Adrenal gland (tissue), 9 donors: ENCODE measurements at regions not wholly inside any gene's neighbourhood (a gene's known extent, or its start where the extent isn't known, plus 50 kb on each side); places are given as distances from the start of the nearest gene placed in this dataset.

ENCODE experiments used
- DNase-seq, 7 donors: peaks; one replicate each; pipeline ENCODE4 v3.0.0-alpha.2; 2019 to 2020
- H3K27ac ChIP-seq, 5 donors: fragments of 200-600 bp; sonication (generic) in 4 of 5; 1 replicate in 3 of 5; 2 replicates in 2 of 5; pipeline versions ENCODE4 v1.5.1 to v1.8.0; 2016 to 2020; ENCODE audit warnings: mild to moderate bottlenecking in 1 of 5
- H3K27me3 ChIP-seq: fragments of 200-600 bp; 2 replicates; pipeline ENCODE4 v1.8.0; 2021
- H3K36me3 ChIP-seq, 2 donors: fragments of 200-600 bp; replicated peaks in 1 of 2; 1 replicate in 1 of 2; 2 replicates in 1 of 2; pipeline versions ENCODE4 v1.5.1 to v1.8.0; 2018 to 2022
- H3K4me1 ChIP-seq, 2 donors: fragments of 200-600 bp; replicated peaks in 1 of 2; 1 replicate in 1 of 2; 2 replicates in 1 of 2; pipeline versions ENCODE4 v1.5.1 to v1.8.0; 2018 to 2021
- H3K4me3 ChIP-seq, 4 donors: fragments of 200-600 bp; sonication (generic) in 3 of 4; one replicate each; pipeline ENCODE4 v1.5.1; 2016 to 2018
- H3K9me3 ChIP-seq, 3 donors: fragments of 200-600 bp; sonication (generic) in 1 of 3; replicated peaks in 1 of 3; 1 replicate in 2 of 3; 2 replicates in 1 of 3; pipeline versions ENCODE4 v1.5.1 to v1.8.0; 2016 to 2021
- CTCF ChIP-seq, 6 experiments: fragments of 450-650 bp in 4 of 6; fragments of 200-600 bp in 2 of 6; sonication (generic) in 1 of 6; IDR thresholded peaks; 1 replicate in 5 of 6; 2 replicates in 1 of 6; pipeline versions ENCODE4 v1.5.1 to v1.8.0; 2016 to 2021; ENCODE audit warnings: antibody characterized with exemption in 6 of 6, mild to moderate bottlenecking in 2 of 6, moderate library complexity in 1 of 6
- POLR2A ChIP-seq, 2 donors: fragments of 450-650 bp; IDR thresholded peaks; one replicate each; pipeline ENCODE4 v1.6.1; 2017; ENCODE audit warnings: antibody characterized with exemption in 2 of 2, mild to moderate bottlenecking in 2 of 2, moderate library complexity in 1 of 2
- WGBS, 4 donors: extraction: QIAGEN DNeasy Blood & Tissue Kit in 2 of 4; methylation state at CpG; one replicate each; pipeline versions ENCODE4 v1.1.5 to v1.1.7; 2013 to 2017; 5-methylcytosine and 5-hydroxymethylcytosine counted together
- intact Hi-C, 2 donors: fragments of 100-400 bp; cut with DNase I; formaldehyde crosslinking; loops; one replicate each; pipeline versions ENCODE4 v1.14.1 to v1.15.0; 2022 to 2023
- donor health status: healthy with polysubstance abuse.
- donor health status: Bipolar disorder and iron deficiency.
- donor health status: DM: yes; HTN: yes; CAD: no.
- donor health status: DM: no; HTN: no; CAD: no.
- donor health status: DM: no; HTN: no; CAD: no.

DNA sequence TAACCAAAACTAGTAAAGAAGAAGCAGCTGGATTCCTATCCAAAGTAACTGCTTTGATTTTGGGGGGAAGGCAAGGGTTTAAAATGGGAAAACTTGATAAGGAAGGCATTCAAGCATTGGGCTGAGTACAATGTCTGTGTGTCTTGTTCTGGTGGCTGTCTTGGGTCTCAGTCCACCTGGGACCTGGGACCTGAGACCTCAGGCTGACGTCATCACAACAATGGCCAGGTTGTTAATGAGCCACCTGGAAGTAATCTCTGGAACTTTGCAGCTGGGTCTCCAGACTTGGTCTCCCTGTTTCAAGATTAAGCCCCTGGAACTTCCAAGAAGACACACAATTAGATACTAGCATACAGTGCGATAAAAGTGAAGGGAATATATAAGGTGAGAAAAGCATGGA lies 157.5 kb downstream of the PIK3R1 start:
- DNase-seq: no peak
- WGBS, 4 donors: 91 to 97% (median 93%) methylated on average over 2 of the region's 2 CpGs

DNA sequence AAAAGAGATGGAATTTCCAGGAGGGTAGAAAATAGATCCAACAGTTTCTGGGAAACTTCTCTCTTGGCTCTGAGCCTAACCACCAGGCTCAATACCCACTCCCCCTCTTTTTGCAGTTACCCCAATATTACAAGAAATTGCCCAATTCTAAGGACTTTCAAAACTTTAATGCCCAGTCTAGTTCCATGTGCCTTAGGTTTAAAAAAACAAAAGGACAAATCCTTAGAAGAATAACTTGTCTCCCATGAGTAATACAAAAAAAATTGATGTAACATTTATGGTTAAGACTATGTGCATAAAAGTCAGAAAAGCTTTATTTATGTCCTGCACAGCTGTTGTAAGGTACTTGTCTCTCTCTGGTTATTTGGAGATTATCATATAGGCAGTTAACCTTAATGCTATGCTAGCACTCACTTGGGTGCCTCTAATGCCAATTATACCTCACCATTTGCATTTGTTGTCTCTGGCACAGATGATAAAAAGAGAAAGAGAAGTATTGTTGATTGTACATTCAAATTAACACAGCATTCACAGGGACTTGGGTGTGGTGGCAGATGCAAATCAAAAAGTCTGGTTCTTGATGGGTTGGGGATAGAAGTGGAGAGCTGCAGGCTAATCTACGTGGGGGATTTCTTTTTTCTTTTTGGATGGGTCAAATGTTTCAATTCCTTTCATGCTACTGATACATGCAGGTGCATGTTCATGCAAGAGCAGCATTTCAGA lies 159.4 kb downstream of the PIK3R1 start:
- WGBS, 4 donors: 78 to 89% (median 86%) methylated on average over 1 of the region's 1 CpG
- Histone ChIP-seq H3K9me3 (no peaks in the 10 kb centered on the region), H3K4me3 (no peak overlapping the region), H3K36me3 (no peaks in the 10 kb centered on the region), H3K27me3 (no peaks in the 10 kb centered on the region), H3K27ac (no peak overlapping the region), H3K4me1 (no peaks in the 10 kb centered on the region)
- no peak for DNase-seq
- TF ChIP-seq CTCF (IDR thresholded peaks at IDR 0.05): no peak
- TF ChIP-seq POLR2A (IDR thresholded peaks at IDR 0.05): no peak
- intact Hi-C loops: loop anchor here in 1 of 2 donors (5.0 to 10.0 kb wide), 2 partner anchors 37 to 60 kb away; no protein-coding TSS in a partner anchor

More for the DNA sequence above, 157.5 kb downstream of the PIK3R1 start:
- Histone ChIP-seq H3K9me3 (no peaks in the 10 kb centered on the region), H3K4me3 (no peak overlapping the region), H3K36me3 (no peaks in the 10 kb centered on the region), H3K27me3 (no peaks in the 10 kb centered on the region), H3K27ac (no peak overlapping the region), H3K4me1 (peaks cover 0 to 9% of the 10 kb centered on the region in 2 donors)
- TF ChIP-seq CTCF (IDR thresholded peaks at IDR 0.05) (no peak), POLR2A (IDR thresholded peaks at IDR 0.05) (no peak)
- intact Hi-C loops: loop anchor here in 1 of 2 donors (10.0 kb wide), 1 partner anchor 58 kb away; no protein-coding TSS in a partner anchor

DNA sequence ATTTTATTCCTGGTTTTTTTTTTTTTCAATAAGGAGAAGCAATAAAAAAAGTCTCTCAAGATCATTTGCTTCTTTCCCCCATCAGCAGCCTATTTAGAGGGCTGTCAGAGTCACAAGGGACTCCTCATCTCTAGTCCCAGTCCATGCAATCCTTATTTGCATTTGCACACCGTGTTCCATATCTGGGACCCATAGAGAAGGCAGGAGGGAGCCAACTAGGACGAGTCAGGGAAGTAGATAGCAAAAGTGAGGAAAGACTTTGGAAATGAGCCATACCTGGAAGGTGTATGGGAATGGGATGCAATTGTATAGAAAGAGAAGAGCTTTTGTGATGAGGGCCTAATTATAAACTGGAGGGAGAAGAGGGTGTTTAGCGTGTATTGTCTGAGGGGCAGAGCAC lies 160.0 kb downstream of the PIK3R1 start:
- intact Hi-C loops: loop anchor here in 1 of 2 donors (5.0 to 10.0 kb wide), 2 partner anchors 37 to 61 kb away; no protein-coding TSS in a partner anchor
- H3K27ac ChIP-seq: no peak overlapping the region
- H3K4me1 ChIP-seq: no peaks in the 10 kb centered on the region
- H3K36me3 ChIP-seq: no peaks in the 10 kb centered on the region
- DNase-seq: no peak
- H3K27me3 ChIP-seq: no peaks in the 10 kb centered on the region
- 69 to 86% (median 81%) methylated on average over 3 of the region's 3 CpGs for WGBS, 4 donors
- TF ChIP-seq POLR2A (IDR thresholded peaks at IDR 0.05): no peak
- no peak for TF ChIP-seq CTCF (IDR thresholded peaks at IDR 0.05)
- H3K9me3 ChIP-seq: no peaks in the 10 kb centered on the region
- H3K4me3 ChIP-seq: no peak overlapping the region

DNA sequence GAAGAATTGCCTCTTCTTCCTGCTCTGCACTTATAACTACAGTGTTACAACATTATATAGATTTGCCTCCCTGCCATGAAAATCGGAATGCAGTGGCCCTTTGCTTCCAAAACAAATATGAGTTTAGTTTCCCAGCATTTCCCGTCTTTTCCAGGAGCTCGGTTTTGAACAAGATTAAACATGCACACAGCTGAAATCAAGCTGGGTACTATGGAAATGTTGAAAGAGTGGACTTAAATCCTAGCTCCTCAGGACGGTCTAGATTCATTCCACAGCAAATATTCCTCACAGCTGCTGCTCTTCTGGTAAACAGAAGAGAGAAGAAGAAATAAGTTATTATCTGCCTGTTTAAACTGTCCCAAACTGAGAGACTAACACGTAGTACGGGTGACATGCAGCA lies 161.4 kb downstream of the PIK3R1 start:
- H3K27me3 ChIP-seq: no peaks in the 10 kb centered on the region
- no peak for DNase-seq
- WGBS, 4 donors: 69 to 75% (median 70%) methylated on average over 6 of the region's 6 CpGs
- no peaks in the 10 kb centered on the region for H3K4me1 ChIP-seq
- no peak overlapping the region for H3K4me3 ChIP-seq
- intact Hi-C loops: loop anchor here in 1 of 2 donors (5.0 to 10.0 kb wide), 2 partner anchors 35 to 62 kb away; no protein-coding TSS in a partner anchor
- H3K9me3 ChIP-seq: no peaks in the 10 kb centered on the region
- no peaks in the 10 kb centered on the region for H3K36me3 ChIP-seq
- no peak overlapping the region for H3K27ac ChIP-seq
- TF ChIP-seq POLR2A (IDR thresholded peaks at IDR 0.05): no peak
- TF ChIP-seq CTCF (IDR thresholded peaks at IDR 0.05): no peak
